Gastrocnemius medialis (tissue), 4 donors: ENCODE measurements at regions not wholly inside any gene's neighbourhood (a gene's known extent, or its start where the extent isn't known, plus 50 kb on each side); places are given as distances from the start of the nearest gene placed in this dataset.

Experiments used
- CTCF ChIP-seq, 5 experiments: fragments of 450-650 bp in 3 of 5; fragments of 200-600 bp in 2 of 5; sonication (generic) in 2 of 5; IDR thresholded peaks in 4 of 5; conservative IDR thresholded peaks in 1 of 5; 1 replicate in 4 of 5; 2 replicates in 1 of 5; pipeline ENCODE4 v1.5.1; 2016 to 2019; ENCODE audit warnings: antibody characterized with exemption in 5 of 5, mild to moderate bottlenecking in 3 of 5, moderate library complexity in 3 of 5
- POLR2A ChIP-seq, 2 donors: fragments of 450-650 bp; IDR thresholded peaks; one replicate each; pipeline ENCODE4 v1.6.1; 2017; ENCODE audit warnings: antibody characterized with exemption in 2 of 2, mild to moderate bottlenecking in 2 of 2, moderate library complexity in 2 of 2

DNA sequence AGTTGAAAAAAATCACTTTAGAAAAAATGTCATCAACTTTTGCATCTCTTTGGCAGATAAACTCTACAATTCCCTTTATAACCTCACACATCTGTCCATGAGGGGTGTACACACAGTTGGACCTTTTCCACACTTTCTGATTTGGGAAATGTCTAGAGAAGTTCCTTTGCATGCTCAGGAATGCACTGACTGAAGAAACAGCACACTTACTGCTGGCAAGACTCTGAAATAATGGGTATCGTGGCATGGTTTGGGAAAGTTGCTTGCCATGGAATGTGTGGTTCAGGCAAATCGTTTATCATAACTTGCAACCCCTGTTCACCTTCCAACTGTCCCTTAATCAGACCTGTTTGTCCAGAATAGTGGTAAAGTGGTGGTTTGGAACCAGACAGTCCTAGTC, 135.3 kb upstream of the TGFBR2 start:
- TF ChIP-seq CTCF (IDR thresholded peaks at IDR 0.05 in 4 of 5, conservative IDR thresholded peaks at IDR 0.05 in 1 of 5) (no peak), POLR2A (IDR thresholded peaks at IDR 0.05) (no peak)
